ENCODE measurements at regions not wholly inside any gene's neighbourhood (a gene's known extent, or its start where the extent isn't known, plus 50 kb on each side); places are given as distances from the start of the nearest gene placed in this dataset.
"Not testable (repeated sequence)": the region's sequence is repeated elsewhere in the genome, so short reads cannot be mapped to it uniquely, and the experiment has no call there.

DNA sequence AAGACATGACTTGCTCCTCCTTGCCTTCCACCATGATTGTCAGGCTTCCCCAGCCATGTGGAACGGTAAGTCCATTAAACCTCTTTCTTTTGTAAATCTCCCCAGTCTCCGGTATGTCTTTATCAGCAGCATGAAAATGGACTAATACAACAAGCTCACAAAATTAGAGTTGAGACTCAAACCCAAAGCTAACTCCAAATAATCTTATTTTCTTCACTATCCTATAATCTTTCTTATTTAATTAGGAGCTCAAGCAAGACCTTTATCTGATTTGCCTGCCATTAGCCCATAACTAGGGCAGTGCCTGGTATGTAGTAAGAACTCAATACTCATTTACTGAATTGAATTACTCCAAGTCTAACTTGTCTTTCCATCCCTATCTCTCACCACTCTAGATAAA lies 289.2 kb downstream of the SUCLG1 start:
- no peaks in the 10 kb centered on the region for H3K9me3 Mint-ChIP-seq
- no peaks in the 10 kb centered on the region for H3K4me1 Mint-ChIP-seq
- TF ChIP-seq CTCF (IDR thresholded peaks at IDR 0.05) = no peak
- Histone ChIP-seq H3K27me3 (ENCODE audit: control insufficient read depth, insufficient read depth, low read length) (peaks cover 3% of the 10 kb centered on the region), H3K27ac (ENCODE audit: low read length) (no peak overlapping the region), H3K36me3 (ENCODE audit: control insufficient read depth, insufficient read depth, low read length) (no peaks in the 10 kb centered on the region), H3K4me3 (ENCODE audit: low read length) (no peak overlapping the region), H3K4me1 (ENCODE audit: control insufficient read depth, insufficient read depth, low read length) (no peaks in the 10 kb centered on the region), H3K9me3 (ENCODE audit: control insufficient read depth, insufficient read depth, low read length) (no peaks in the 10 kb centered on the region)
- intact Hi-C loops (cut with micrococcal nuclease) = no loop called here
- 92% methylated on average over 2 of the region's 2 CpGs for WGBS (ENCODE audit: insufficient coverage)
- ATAC-seq = no peak
- H3K36me3 Mint-ChIP-seq = no peaks in the 10 kb centered on the region
- DNase-seq = no peak
- no peak overlapping the region for H3K27ac Mint-ChIP-seq
- no peak overlapping the region for H3K4me3 Mint-ChIP-seq
- peaks cover 12 to 13% of the 10 kb centered on the region in 2 donors for H3K27me3 Mint-ChIP-seq (ENCODE audit: low read depth in 2 of 2)

DNA sequence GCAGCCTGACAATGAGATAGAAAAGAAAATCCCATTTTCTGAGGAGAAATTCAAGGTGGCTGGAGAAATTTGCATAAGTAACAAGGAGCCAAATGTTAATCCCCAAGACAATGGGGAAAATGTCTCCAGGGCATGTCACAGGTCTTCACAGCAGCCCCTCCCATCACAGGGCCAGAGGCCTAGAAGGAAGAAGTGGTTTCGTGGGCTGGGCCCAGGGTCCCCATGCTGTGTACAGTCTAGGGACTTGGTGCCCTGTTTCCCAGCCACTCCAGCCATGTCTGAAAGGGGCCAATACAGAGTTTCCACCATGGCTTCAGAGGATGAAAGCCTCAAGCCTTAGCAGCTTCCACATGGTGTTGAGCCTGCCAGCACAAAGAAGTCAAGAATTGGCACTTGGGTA lies 290.5 kb downstream of the SUCLG1 start:
- H3K4me3 ChIP-seq (ENCODE audit: low read length); ATAC-seq; H3K9me3 ChIP-seq (ENCODE audit: control insufficient read depth, insufficient read depth, low read length); H3K27ac Mint-ChIP-seq; H3K4me3 Mint-ChIP-seq; DNase-seq; H3K27me3 ChIP-seq (ENCODE audit: control insufficient read depth, insufficient read depth, low read length); H3K36me3 ChIP-seq (ENCODE audit: control insufficient read depth, insufficient read depth, low read length); H3K27ac ChIP-seq (ENCODE audit: low read length); H3K4me1 Mint-ChIP-seq; H3K4me1 ChIP-seq (ENCODE audit: control insufficient read depth, insufficient read depth, low read length); H3K36me3 Mint-ChIP-seq; H3K9me3 Mint-ChIP-seq; intact Hi-C loops (cut with micrococcal nuclease): not testable (repeated sequence)
- peaks cover 9 to 12% of the 10 kb centered on the region in 2 donors for H3K27me3 Mint-ChIP-seq (ENCODE audit: low read depth in 2 of 2)
- 76% methylated on average over 1 of the region's 1 CpG for WGBS (ENCODE audit: insufficient coverage)

GRCh38 chr2:84165256-84165655 lies 293.8 kb downstream of the SUCLG1 start:
- H3K36me3 Mint-ChIP-seq = no peaks in the 10 kb centered on the region
- Histone ChIP-seq H3K9me3 (ENCODE audit: control insufficient read depth, insufficient read depth, low read length) (no peaks in the 10 kb centered on the region), H3K4me3 (ENCODE audit: low read length) (no peak overlapping the region), H3K36me3 (ENCODE audit: control insufficient read depth, insufficient read depth, low read length) (no peaks in the 10 kb centered on the region), H3K27ac (ENCODE audit: low read length) (no peak overlapping the region), H3K4me1 (ENCODE audit: control insufficient read depth, insufficient read depth, low read length) (no peaks in the 10 kb centered on the region), H3K27me3 (ENCODE audit: control insufficient read depth, insufficient read depth, low read length) (peaks cover 3% of the 10 kb centered on the region)
- intact Hi-C loops (cut with micrococcal nuclease) = no loop called here
- peaks cover 14 to 24% of the 10 kb centered on the region in 2 donors for H3K27me3 Mint-ChIP-seq (ENCODE audit: low read depth in 2 of 2)
- H3K4me1 Mint-ChIP-seq = no peaks in the 10 kb centered on the region
- no peak overlapping the region for H3K27ac Mint-ChIP-seq
- TF ChIP-seq CTCF (IDR thresholded peaks at IDR 0.05) = no peak
- no peak overlapping the region for H3K4me3 Mint-ChIP-seq
- ATAC-seq (no peak), DNase-seq (no peak)
- WGBS (ENCODE audit: insufficient coverage) = no CpG with 5 or more reads among the region's 2 CpGs
- peaks cover 0 to 2% of the 10 kb centered on the region in 2 donors for H3K9me3 Mint-ChIP-seq

- no peak overlapping the region for H3K4me3 ChIP-seq (ENCODE audit: low read length)
- no peak for TF ChIP-seq CTCF (IDR thresholded peaks at IDR 0.05)
- no peak overlapping the region for H3K4me3 Mint-ChIP-seq
- H3K9me3 ChIP-seq (ENCODE audit: control insufficient read depth, insufficient read depth, low read length) = no peaks in the 10 kb centered on the region
- no peak overlapping the region for H3K27ac ChIP-seq (ENCODE audit: low read length)
- H3K9me3 Mint-ChIP-seq = peaks cover 0 to 2% of the 10 kb centered on the region in 2 donors
- 97% methylated on average over 1 of the region's 1 CpG for WGBS (ENCODE audit: insufficient coverage)
- DNase-seq = no peak
- H3K27me3 Mint-ChIP-seq (ENCODE audit: low read depth in 2 of 2) = peaks cover 15 to 19% of the 10 kb centered on the region in 2 donors
- no peaks in the 10 kb centered on the region for H3K4me1 Mint-ChIP-seq
- H3K4me1 ChIP-seq (ENCODE audit: control insufficient read depth, insufficient read depth, low read length) = no peaks in the 10 kb centered on the region
- H3K36me3 Mint-ChIP-seq = no peaks in the 10 kb centered on the region
- no peaks in the 10 kb centered on the region for H3K27me3 ChIP-seq (ENCODE audit: control insufficient read depth, insufficient read depth, low read length)
- H3K36me3 ChIP-seq (ENCODE audit: control insufficient read depth, insufficient read depth, low read length) = no peaks in the 10 kb centered on the region
- intact Hi-C loops (cut with micrococcal nuclease) = no loop called here
- no peak overlapping the region for H3K27ac Mint-ChIP-seq
- no peak for ATAC-seq
Observed at GRCh38 chr2:84160453-84160852, 298.6 kb downstream of the SUCLG1 start.

All from natural killer cell (primary cell).